Breast epithelium (tissue), 3 donors: ENCODE measurements at regions not wholly inside any gene's neighbourhood (a gene's known extent, or its start where the extent isn't known, plus 50 kb on each side); places are given as distances from the start of the nearest gene placed in this dataset.

Source experiments
- CTCF ChIP-seq, 3 donors: fragments of 450-650 bp; IDR thresholded peaks; one replicate each; pipeline ENCODE4 v1.5.1; 2016 to 2017; ENCODE audit warnings: antibody characterized with exemption in 3 of 3, mild to moderate bottlenecking in 3 of 3, moderate library complexity in 3 of 3
- POLR2A ChIP-seq: fragments of 450-650 bp; IDR thresholded peaks from one replicate; pipeline ENCODE4 v1.6.1; 2016; ENCODE audit warnings: antibody characterized with exemption, mild to moderate bottlenecking, moderate library complexity

DNA sequence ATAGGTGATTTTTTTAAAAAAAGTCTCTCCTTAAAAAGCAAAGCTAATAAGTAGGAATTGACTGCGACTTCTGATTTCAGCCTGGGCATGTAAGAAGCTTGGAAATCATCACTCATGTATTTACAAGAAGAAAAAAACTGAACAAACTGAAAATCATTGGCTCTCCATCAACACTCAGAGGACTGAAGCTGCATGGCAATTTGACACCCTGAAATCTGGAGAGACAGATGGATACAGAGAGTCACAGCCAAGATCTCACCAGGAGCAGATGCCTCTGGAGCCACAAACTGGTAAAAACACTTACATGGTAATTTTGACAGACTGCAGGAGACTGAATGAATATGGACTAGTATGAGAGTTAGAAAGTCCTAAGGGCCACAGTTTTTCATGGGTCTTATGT, 191.2 kb upstream of the TCF21 start:
- TF ChIP-seq CTCF (IDR thresholded peaks at IDR 0.05) (no peak), POLR2A (no peak)
